Activated T-helper 1 cell treated with anti-CD3 and anti-CD28 coated beads, Interleukin-2, amount 50 U/mL, for 16 hours (primary cell): ENCODE measurements at regions not wholly inside any gene's neighbourhood (a gene's known extent, or its start where the extent isn't known, plus 50 kb on each side); places are given as distances from the start of the nearest gene placed in this dataset.

ENCODE experiments used
- DNase-seq, 2 donors: peaks; one replicate each; pipeline ENCODE4 v3.0.0-alpha.2; 2020; ENCODE audit warnings: low read depth in 1 of 2, low spot score in 1 of 2

DNA sequence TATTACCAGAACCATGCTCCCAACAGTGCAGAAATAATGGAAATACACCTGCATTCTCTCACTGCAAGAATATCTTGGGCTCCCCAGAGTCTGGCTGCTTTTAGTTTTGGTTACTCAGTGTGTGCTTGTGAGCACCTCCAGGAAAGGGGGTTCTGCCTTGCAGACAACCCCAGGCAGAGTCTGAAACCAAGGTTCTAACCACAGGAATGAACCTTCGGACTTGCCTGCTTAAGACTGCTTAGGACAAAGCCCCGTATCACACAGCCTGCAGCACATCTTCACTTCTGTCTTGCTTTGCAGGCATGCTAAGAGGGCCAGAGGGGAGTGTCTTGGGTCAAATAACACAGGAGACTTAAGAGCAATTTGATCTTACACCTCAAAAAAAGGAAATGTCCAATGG lies 94.8 kb upstream of the SPATA31C2 start:
- no peak for DNase-seq

DNA sequence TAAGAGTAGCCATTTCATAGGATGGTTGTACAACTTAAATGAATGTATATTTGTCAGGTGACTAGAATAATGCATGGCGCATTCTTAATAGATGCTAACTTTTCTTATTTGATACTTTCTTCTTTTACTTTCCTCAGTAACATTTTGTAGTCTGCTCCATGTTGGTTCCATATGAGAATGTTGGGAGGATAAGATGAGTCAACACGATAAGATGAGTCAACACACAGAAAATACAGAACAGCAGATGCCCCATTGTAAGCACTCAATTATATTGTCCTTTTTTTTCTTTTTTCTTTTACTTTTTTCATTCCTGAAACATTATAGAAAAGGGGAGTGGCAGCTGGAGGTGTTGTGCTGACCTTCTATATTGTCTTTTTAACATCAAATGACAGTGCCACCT lies 92.3 kb upstream of the SPATA31C2 start:
- DNase-seq, result no peak

DNA sequence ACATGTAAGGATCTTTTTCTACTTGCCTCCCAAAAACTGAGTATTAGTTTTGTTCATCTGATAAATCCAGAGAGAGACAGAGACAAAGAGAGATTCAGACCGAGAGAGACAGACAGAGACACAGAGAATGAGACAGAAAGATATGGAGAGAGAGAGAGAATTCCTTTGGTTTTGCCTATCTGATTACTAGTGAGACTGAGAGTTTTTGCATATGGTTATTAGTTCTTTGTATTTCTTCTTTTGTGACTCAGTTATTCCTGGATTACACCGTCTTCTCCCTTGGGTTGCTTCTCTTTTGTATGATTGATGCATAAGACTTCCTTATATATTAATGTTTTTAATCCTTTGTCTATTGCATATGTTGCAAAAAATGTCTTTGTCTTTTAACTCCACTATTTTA lies 91.2 kb upstream of the SPATA31C2 start:
- no peak for DNase-seq

DNA sequence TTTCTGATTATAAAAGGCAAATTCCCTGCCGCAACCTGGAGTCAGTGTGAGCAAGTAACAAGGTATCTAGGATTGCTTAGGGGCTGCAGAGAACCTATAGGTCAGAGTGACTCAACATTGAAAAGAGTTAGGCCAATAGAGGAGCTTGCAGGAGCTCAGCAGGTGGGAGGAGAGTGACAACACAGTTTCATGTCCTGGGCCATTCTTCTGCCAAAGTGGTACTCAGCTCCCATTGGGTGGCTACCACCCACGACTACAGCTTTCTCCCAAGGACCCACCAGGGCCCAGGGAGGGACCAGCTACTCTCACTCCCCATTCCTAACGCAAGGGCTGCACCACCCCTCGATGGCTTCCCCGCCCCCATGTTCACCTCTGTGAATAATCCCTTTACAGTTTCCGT lies 86.7 kb upstream of the SPATA31C2 start:
- DNase-seq, result no peak

- no peak for DNase-seq
These were observed 82.8 kb upstream of the SPATA31C2 start for GRCh38 chr9:88221105-88221504.

GRCh38 chr9:88220652-88221051 lies 82.4 kb upstream of the SPATA31C2 start:
- no peak for DNase-seq

GRCh38 chr9:88219601-88220000 lies 81.3 kb upstream of the SPATA31C2 start:
- no peak for DNase-seq

DNA sequence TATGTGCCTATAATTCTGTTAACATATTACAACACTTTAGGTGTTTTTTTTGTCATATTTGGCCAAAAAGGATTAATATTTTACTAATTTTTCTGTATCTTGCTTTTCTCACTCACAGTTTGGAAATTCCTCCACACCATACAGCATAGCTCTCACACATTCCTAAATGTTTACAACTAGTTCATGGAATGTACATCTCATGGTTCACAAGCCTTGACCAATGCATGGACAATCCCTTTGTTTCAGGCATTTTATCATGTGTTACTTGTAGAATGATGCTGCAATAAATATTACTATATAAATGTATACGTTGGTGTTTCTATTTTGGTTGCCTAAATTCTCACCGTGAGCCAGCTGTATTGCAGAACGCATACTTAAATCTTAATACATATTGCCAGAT lies 80.5 kb upstream of the SPATA31C2 start:
- DNase-seq, result no peak

GRCh38 chr9:88216126-88216995 lies 78.1 kb upstream of the SPATA31C2 start:
- DNase-seq, result no peak

DNA sequence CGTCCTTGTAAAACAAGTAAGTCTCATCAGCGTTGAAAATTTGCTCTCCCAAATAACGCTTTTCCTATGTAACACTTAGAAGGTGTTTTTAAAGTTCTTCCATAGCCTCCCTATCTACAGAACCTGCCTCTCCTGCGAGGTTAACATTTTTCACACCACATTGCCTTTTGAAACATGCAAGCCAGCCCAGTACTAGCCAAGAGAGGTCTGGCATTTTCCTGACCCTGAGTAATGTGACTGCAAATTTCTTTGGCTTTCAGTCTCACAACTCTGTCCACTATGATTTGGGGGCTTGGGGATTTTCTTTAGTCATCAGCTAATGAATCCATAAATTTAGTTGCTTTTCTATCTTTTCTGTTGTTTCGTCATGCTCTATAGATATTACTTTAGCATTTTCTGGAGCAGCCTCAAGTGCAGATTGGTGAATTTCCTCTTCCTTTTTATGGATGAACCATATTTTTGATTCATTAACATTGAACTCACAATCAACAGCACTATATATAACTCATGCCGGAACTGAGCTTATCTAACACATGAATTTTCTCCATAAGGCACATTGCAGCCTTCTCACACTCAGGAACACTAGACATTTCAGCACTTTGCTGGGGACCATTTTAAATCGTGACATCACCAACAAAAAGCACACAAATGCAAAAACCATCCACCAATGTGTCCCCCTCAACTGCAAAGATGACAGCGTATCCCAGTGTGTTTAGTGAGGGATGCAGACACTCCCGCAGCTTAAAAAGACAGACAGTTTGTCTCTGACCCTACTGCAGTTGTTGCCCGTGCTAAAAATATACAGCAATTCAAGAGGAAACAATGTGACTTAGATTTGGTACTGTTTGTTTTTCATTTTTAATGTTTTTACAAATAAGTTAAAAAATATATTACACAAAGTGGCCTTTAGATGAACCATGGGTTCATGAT lies 77.2 kb upstream of the SPATA31C2 start:
- DNase-seq, result no peak

DNA sequence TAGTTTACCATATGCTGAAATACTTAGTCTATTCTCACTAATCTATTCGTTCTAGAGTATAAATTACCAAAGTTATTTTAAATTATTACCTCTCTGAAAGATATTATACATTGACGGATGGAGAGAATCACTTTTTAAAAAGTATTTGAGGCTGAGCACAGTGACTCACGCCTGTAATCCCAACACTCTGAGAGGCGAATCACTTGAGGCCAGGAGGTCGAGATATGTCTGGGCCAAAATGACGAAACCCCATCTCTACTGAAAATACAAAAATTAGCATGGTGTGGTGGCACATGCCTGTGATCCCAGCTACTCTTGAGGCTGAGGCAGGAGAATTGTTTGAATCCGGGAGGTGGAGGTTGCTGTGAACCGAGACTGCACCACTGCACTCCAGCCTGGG lies 64.0 kb upstream of the SPATA31C2 start:
- DNase-seq, result no peak

DNA sequence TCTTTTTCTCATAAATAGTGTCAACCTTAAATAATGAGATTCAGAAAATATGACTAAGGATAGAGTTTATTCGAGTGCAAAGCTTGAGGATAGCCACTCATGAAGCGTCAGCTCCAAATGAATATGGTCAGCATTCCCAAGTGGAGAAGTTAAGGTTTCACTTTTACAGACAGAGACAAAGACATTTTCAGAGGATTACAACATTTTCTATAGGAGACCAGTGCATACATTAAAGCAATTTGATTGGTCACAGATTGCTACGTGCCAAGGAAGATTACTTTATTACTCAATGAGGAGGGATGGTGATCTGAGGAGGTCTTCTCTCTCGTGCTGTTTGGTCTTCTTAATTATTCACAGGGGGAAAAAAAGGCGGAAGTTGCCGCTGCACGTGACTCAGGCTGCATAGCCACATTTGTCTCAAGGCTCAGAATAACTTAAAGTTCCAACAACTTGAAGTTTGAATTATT lies 60.1 kb upstream of the SPATA31C2 start:
- no peak for DNase-seq

GRCh38 chr9:88197781-88198340 lies 59.6 kb upstream of the SPATA31C2 start:
- DNase-seq, result no peak

DNA sequence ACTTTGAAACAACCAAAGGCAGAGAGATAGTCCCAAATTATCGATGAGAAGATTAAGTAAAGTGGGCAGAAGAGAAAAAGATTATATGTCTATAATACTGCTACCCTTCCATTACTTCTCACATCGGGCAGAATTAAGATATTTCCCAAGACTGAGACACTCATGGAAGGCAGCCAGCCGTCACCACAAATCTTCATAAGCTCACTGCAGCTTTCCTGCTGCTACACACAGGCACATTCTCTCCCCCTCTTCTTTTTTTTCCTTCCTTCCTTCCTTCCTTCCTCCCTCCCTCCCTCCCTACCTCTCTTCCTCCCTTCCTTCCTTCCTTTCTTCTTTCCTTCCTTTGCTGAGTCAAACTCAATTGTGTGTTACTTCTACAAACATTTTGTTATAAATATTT lies 58.7 kb upstream of the SPATA31C2 start:
- DNase-seq, result no peak

DNA sequence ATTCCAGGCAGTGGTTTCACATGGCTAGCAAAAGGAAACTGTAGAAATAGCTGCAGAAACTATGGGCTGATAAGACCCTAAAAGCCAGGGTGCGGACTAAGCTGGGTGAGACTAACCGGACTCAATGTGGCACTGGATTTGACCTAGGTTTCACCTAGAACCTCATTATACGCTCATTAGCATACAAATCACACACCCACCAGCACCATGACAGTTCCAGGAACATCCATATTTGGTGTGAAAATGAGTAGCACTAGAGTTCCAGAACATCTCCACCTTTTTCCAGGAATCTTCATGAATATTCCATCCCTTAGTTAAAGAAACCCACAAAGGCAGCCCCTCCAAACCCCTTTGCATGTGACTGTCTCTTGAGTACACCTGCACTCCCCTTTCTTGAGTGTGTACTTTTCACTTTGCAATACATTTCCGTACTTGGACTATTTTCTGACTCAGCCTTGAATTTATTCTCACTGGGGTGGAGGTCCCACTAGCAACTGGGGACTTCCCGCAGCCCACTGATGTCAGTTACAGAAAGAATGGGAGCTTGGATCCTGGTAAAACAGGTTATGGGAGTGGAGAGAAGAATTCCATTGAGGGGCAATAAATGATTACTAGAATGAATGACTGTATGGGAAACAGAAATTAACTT lies 58.0 kb upstream of the SPATA31C2 start:
- no peak for DNase-seq

GRCh38 chr9:88193766-88194165 lies 55.5 kb upstream of the SPATA31C2 start:
- no peak for DNase-seq

DNA sequence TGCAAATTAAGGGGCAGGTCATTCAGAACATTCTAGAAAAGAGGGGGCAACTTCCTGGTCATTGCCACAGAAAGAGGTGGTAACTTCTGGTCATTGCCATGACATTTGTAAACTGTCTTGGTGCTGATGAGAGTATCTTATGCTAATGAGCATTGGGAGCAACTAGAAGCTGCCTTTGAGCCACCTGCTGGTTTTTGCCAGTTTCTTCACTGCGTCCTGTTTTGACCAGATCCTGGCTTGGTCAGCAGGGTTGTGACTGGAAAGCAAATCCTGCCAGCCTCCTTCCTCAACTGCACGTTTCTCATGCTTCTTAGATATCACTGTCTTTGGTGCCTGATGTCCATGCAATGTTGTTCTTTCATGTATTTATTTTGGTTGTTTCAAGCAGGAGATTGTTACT lies 53.2 kb upstream of the SPATA31C2 start:
- DNase-seq, result no peak

GRCh38 chr9:88189371-88189770 lies 51.1 kb upstream of the SPATA31C2 start:
- no peak for DNase-seq
